ENCODE measurements at regions not wholly inside any gene's neighbourhood (a gene's known extent, or its start where the extent isn't known, plus 50 kb on each side); places are given as distances from the start of the nearest gene placed in this dataset.

DNA sequence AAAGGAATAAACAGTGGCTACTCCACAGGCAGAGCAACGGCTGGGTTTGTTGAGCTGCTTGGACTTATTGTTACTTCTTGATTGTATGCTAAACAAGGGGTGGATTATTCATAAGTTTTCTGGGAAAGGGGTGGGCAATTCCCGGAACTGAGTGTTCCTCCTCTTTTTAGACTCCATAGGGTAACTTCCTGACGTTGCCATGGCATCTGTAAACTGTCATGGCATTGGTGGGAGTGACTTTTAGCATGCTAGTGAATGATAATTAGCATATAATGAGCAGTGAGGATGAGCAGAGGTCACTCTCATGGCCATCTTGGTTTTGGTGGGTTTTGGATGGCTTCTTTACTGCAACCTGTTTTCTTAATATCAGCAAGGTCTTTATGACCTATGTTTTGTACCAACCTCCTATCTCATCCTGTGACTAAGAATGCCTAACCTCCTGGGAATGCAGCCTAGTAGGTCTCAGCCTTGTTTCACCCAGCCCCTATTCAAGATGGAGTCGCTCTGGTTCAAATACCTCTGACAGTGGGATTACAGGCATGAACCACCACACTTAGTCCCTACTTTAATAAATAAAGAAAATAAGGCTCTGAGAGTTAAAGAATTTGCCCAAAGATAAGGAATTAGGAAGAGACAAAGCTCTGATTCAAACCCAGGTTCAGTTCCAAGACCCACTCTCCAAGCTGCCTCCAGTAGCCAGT is 65.6 kb upstream of the CLMP start:
- TF ChIP-seq, protein P1, sequence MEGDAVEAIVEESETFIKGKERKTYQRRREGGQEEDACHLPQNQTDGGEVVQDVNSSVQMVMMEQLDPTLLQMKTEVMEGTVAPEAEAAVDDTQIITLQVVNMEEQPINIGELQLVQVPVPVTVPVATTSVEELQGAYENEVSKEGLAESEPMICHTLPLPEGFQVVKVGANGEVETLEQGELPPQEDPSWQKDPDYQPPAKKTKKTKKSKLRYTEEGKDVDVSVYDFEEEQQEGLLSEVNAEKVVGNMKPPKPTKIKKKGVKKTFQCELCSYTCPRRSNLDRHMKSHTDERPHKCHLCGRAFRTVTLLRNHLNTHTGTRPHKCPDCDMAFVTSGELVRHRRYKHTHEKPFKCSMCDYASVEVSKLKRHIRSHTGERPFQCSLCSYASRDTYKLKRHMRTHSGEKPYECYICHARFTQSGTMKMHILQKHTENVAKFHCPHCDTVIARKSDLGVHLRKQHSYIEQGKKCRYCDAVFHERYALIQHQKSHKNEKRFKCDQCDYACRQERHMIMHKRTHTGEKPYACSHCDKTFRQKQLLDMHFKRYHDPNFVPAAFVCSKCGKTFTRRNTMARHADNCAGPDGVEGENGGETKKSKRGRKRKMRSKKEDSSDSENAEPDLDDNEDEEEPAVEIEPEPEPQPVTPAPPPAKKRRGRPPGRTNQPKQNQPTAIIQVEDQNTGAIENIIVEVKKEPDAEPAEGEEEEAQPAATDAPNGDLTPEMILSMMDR (conservative IDR thresholded peaks at IDR 0.05; ENCODE audit: low read length) = no peak
- TF ChIP-seq EZH2phosphoT487 (IDR thresholded peaks at IDR 0.05; ENCODE audit: borderline replicate concordance) = no peak

Data from Loucy (cell line).